GM19463 (cell line): ENCODE measurements at regions not wholly inside any gene's neighbourhood (a gene's known extent, or its start where the extent isn't known, plus 50 kb on each side); places are given as distances from the start of the nearest gene placed in this dataset.

Experiments
- ATAC-seq: cut with Tn5 transposase; IDR thresholded peaks from one replicate; pipeline ENCODE4 v1.9.1; 2021; ENCODE audit warnings: mild to moderate bottlenecking, moderate library complexity; ENCODE audit not compliant: unreplicated experiment

GRCh38 chr5:121175986-121176385 is 675.7 kb upstream of the FTMT start:
- no peak for ATAC-seq

- ATAC-seq, result no peak
These were observed 668.7 kb upstream of the FTMT start for GRCh38 chr5:121182788-121183490.

- no peak for ATAC-seq
These were observed 662.8 kb upstream of the FTMT start for GRCh38 chr5:121188849-121189248.

GRCh38 chr5:121189342-121190305 is 662.1 kb upstream of the FTMT start:
- ATAC-seq, result no peak

GRCh38 chr5:121199216-121199999 is 652.3 kb upstream of the FTMT start:
- no peak for ATAC-seq

- ATAC-seq, result no peak
These were observed 633.6 kb upstream of the FTMT start for GRCh38 chr5:121218086-121218485.

GRCh38 chr5:121221483-121221882 is 630.2 kb upstream of the FTMT start:
- ATAC-seq, result no peak

- ATAC-seq, result no peak
These were observed 624.9 kb upstream of the FTMT start for GRCh38 chr5:121226765-121227164.

GRCh38 chr5:121239951-121240350 is 611.7 kb upstream of the FTMT start:
- ATAC-seq, result no peak

GRCh38 chr5:121246971-121247370 is 604.7 kb upstream of the FTMT start:
- ATAC-seq, result no peak

GRCh38 chr5:121251954-121252353 is 599.7 kb upstream of the FTMT start:
- ATAC-seq, result no peak

GRCh38 chr5:121257621-121258020 is 594.1 kb upstream of the FTMT start:
- no peak for ATAC-seq

GRCh38 chr5:121263456-121263855 is 588.2 kb upstream of the FTMT start:
- ATAC-seq, result no peak

GRCh38 chr5:121264605-121265004 is 587.1 kb upstream of the FTMT start:
- no peak for ATAC-seq

GRCh38 chr5:121271546-121271945 is 580.1 kb upstream of the FTMT start:
- no peak for ATAC-seq

- no peak for ATAC-seq
These were observed 577.7 kb upstream of the FTMT start for GRCh38 chr5:121273833-121274433.

GRCh38 chr5:121279801-121280200 is 571.9 kb upstream of the FTMT start:
- ATAC-seq, result no peak

- no peak for ATAC-seq
These were observed 565.7 kb upstream of the FTMT start for GRCh38 chr5:121285801-121286521.

GRCh38 chr5:121288781-121289180 is 562.9 kb upstream of the FTMT start:
- ATAC-seq, result no peak

GRCh38 chr5:121292664-121293063 is 559.0 kb upstream of the FTMT start:
- ATAC-seq, result no peak
